Esophagus squamous epithelium (tissue), 4 donors: ENCODE measurements at regions not wholly inside any gene's neighbourhood (a gene's known extent, or its start where the extent isn't known, plus 50 kb on each side); places are given as distances from the start of the nearest gene placed in this dataset.

Experiments used
- CTCF ChIP-seq, 6 experiments: fragments of 450-650 bp in 4 of 6; fragments of 200-600 bp in 2 of 6; sonication (generic) in 2 of 6; IDR thresholded peaks; one replicate each; pipeline ENCODE4 v1.5.1; 2016 to 2019; ENCODE audit warnings: antibody characterized with exemption in 6 of 6, mild to moderate bottlenecking in 4 of 6, moderate library complexity in 4 of 6
- POLR2A ChIP-seq, 4 donors: fragments of 450-650 bp; IDR thresholded peaks; one replicate each; pipeline ENCODE4 v1.6.1; 2017; ENCODE audit warnings: antibody characterized with exemption in 4 of 4, mild to moderate bottlenecking in 4 of 4, moderate library complexity in 3 of 4

GRCh38 chr5:6221141-6221626 lies 157.2 kb downstream of the MED10 start:
- TF ChIP-seq CTCF (IDR thresholded peaks at IDR 0.05) (no peak), POLR2A (IDR thresholded peaks at IDR 0.05) (no peak)
